Central memory CD4-positive, alpha-beta T cell (primary cell): ENCODE measurements at regions not wholly inside any gene's neighbourhood (a gene's known extent, or its start where the extent isn't known, plus 50 kb on each side); places are given as distances from the start of the nearest gene placed in this dataset.
A peak's percentile ranks its signal among the peaks of the same experiment; 100 is the strongest.

ENCODE experiments used
- DNase-seq: peaks from one replicate; pipeline ENCODE4 v3.0.0; 2022

DNA sequence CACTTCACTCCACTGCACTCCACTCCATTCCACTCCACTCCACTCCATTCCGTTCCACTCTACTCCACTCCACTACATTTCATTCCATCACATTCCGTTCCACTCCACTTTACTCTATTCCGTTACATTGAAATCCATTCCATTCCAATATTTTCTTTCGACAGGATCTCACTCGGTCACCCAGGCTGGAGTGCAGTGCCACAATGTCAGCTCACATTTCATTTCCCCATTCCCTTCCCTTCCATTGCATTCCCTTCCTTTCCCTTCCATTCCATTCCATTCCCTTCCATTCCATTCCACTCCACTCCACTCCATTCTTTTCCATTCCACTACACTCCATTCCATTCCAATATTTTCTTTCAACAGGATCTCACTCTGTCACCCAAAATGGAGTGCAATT is 1407.6 kb upstream of the USP9Y start:
- DNase-seq: no peak

DNA sequence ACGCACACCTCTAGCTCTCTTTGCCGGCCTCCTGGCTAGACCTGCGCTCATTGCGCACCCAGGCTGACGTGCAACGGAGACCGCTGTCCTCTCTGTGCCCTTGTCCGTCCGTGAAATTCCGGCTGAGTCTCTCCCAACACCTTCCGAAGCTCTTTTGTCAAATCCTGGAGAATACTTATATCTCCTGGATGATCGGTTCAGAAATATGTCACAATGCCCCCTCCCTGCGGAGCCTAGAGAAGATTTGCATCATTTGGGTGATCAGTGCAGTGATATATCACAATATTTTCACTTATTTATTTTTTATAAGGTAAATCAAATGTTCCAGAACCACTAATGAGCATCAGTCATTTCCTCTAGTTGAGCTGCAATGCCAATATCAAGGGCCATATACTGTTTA is 1366.9 kb upstream of the USP9Y start:
- DNase-seq: peak; percentile 0
